ENCODE measurements at regions not wholly inside any gene's neighbourhood (a gene's known extent, or its start where the extent isn't known, plus 50 kb on each side); places are given as distances from the start of the nearest gene placed in this dataset.

DNA sequence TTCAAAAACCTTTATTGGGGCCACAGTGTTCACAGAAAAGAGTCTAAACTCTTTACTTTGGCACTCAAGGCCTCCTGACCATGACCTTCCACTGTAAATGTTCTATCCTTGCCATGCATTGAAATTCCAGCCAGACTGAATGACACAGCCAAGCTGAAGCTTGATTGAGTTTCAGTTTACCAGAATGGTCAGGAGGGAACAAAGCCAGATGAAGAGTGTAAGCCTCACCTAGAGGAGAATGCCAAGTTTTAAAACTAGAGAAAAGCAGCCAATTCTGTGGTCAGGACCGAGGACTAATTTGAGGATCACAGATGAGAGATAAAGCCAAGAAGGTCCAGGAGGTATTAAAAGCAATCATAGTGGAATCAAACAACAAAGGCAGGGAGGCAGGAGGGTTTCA lies 215.3 kb downstream of the KCNA4 start:
- TF ChIP-seq NFRKB (IDR thresholded peaks at IDR 0.05), result no peak
- TF ChIP-seq L3MBTL2 (conservative IDR thresholded peaks at IDR 0.05), result no peak
- no peak for TF ChIP-seq ZNF384 (IDR thresholded peaks at IDR 0.05)
- no peak for TF ChIP-seq FOXM1 (IDR thresholded peaks at IDR 0.05; ENCODE audit: borderline replicate concordance)
- TF ChIP-seq SP1 (IDR thresholded peaks at IDR 0.05), result no peak
- TF ChIP-seq ELF4 (IDR thresholded peaks at IDR 0.05), result no peak
- TF ChIP-seq SUZ12 (IDR thresholded peaks at IDR 0.05), result no peak
- no peak for TF ChIP-seq TARDBP (IDR thresholded peaks at IDR 0.05)
- TF ChIP-seq BHLHE40 (IDR thresholded peaks at IDR 0.05; ENCODE audit: borderline replicate concordance), result no peak
- no peak for TF ChIP-seq FOXA1 (IDR thresholded peaks at IDR 0.05)
- no peak for TF ChIP-seq FOXK2 (IDR thresholded peaks at IDR 0.05)
- TF ChIP-seq CTBP1 (IDR thresholded peaks at IDR 0.05; ENCODE audit: borderline replicate concordance), result no peak
- no peak for TF ChIP-seq LEF1 (IDR thresholded peaks at IDR 0.05; ENCODE audit: borderline replicate concordance)
- no peak for TF ChIP-seq HDGF (IDR thresholded peaks at IDR 0.05; ENCODE audit: borderline replicate concordance)
